Endothelial cell of umbilical vein (primary cell): ENCODE measurements at regions not wholly inside any gene's neighbourhood (a gene's known extent, or its start where the extent isn't known, plus 50 kb on each side); places are given as distances from the start of the nearest gene placed in this dataset.

Experiments used
- BruUV-seq: library from RNA; stranded (reverse); fragments of 400-500 nt; replicated peaks from 2 replicates; lab custom pipeline; 2021; lab: Mats Ljungman, UMichigan
- CTCF ChIA-PET: fragments of 300-600, 350-600 bp; sonication (Branson Sonifier 250); formaldehyde crosslinking; loops from one replicate; lab custom pipeline; 2021; ENCODE audit warnings: antibody characterized with exemption, inconsistent platforms; lab: Charles Lee
- POLR2A ChIA-PET: fragments of 300-600, 350-600 bp; sonication (Branson Sonifier 250); formaldehyde crosslinking; loops from one replicate; lab custom pipeline; 2021; ENCODE audit warnings: antibody characterized with exemption, inconsistent platforms; lab: Charles Lee
- DNase-seq: peaks from one replicate; pipeline ENCODE4 v3.0.0-alpha.2; 2011; ENCODE audit warnings: low read depth, low spot score
- FAIRE-seq: peaks from 2 replicates; lab custom pipeline; 2011; peaks lifted over from hg19 to GRCh38; lab: Jason Lieb, UNC
- H2AFZ ChIP-seq: 2 replicates; pipeline ENCODE4 v1.6.0; 2012; ENCODE audit warnings: low read depth, low read length, control low read depth, inconsistent platforms
- H3K27ac ChIP-seq: 2 replicates; pipeline ENCODE4 v1.5.1; 2011; ENCODE audit warnings: low read depth, mild to moderate bottlenecking, control low read depth, low read length, moderate library complexity; ENCODE audit not compliant: insufficient read depth
- H3K27me3 ChIP-seq, 2 experiments: 2 replicates each; pipeline versions ENCODE4 v1.6.0 to v1.6.1; 2011; ENCODE audit warnings: low read length in 2 of 2, mixed read lengths in 1 of 2; ENCODE audit not compliant: control insufficient read depth in 2 of 2, insufficient read depth in 2 of 2
- H3K36me3 ChIP-seq, 2 experiments: 2 replicates in 1 of 2; 3 replicates in 1 of 2; pipeline ENCODE4 v1.5.1; 2011; ENCODE audit warnings: low read length in 2 of 2, mild to moderate bottlenecking in 1 of 2, moderate library complexity in 1 of 2; ENCODE audit not compliant: control insufficient read depth in 2 of 2, insufficient read depth in 2 of 2; ENCODE audit errors: extremely low read depth in 1 of 2
- H3K4me1 ChIP-seq: 3 replicates; pipeline ENCODE4 v1.5.1; 2011; ENCODE audit warnings: mild to moderate bottlenecking, low read length; ENCODE audit not compliant: control insufficient read depth, insufficient read depth; ENCODE audit errors: extremely low read depth
- H3K4me2 ChIP-seq: 2 replicates; pipeline ENCODE4 v1.6.1; 2011; ENCODE audit warnings: low read length, control low read depth, mixed read lengths; ENCODE audit not compliant: insufficient read depth
- H3K4me3 ChIP-seq, 3 experiments: fragments of 200-600 bp in 1 of 3; sonication (generic), shearing (Covaris generic) in 1 of 3; replicated peaks in 1 of 3; 2 replicates each; pipeline ENCODE4 v1.5.1; 2011 to 2016; ENCODE audit warnings: control low read depth in 3 of 3, low read length in 3 of 3, mild to moderate bottlenecking in 2 of 3, inconsistent platforms in 1 of 3, low read depth in 1 of 3, moderate library complexity in 1 of 3; ENCODE audit not compliant: insufficient read depth in 1 of 3
- H3K79me2 ChIP-seq: 2 replicates; pipeline ENCODE4 v1.6.0; 2012; ENCODE audit warnings: low read length, inconsistent platforms; ENCODE audit not compliant: control insufficient read depth, insufficient read depth
- H3K9ac ChIP-seq: replicated peaks from 2 replicates; pipeline ENCODE3; 2011; ENCODE audit warnings: low read length, control low read depth; ENCODE audit not compliant: insufficient read depth; ENCODE audit errors: extremely low read depth
- H3K9me1 ChIP-seq: replicated peaks from 3 replicates; pipeline ENCODE4 v1.6.0; 2011; ENCODE audit warnings: mild to moderate bottlenecking, low read length; ENCODE audit not compliant: control insufficient read depth, insufficient read depth; ENCODE audit errors: extremely low read depth
- H3K9me3 ChIP-seq: replicated peaks from 2 replicates; pipeline ENCODE4 v1.5.1; 2012; ENCODE audit warnings: low read length, inconsistent platforms; ENCODE audit not compliant: control insufficient read depth, insufficient read depth
- H4K20me1 ChIP-seq: replicated peaks from 2 replicates; pipeline ENCODE3; 2011; ENCODE audit warnings: mild to moderate bottlenecking, low read length; ENCODE audit not compliant: control insufficient read depth, insufficient read depth; ENCODE audit errors: extremely low read depth
- CTCF ChIP-seq, 2 donors: IDR thresholded peaks; 1 replicate in 1 of 2; 2 replicates in 1 of 2; pipeline ENCODE4 v1.5.1; 2011; ENCODE audit warnings: low read length in 2 of 2, mild to moderate bottlenecking in 2 of 2, moderate library complexity in 2 of 2, control low read depth in 1 of 2, inconsistent platforms in 1 of 2, low read depth in 1 of 2; ENCODE audit not compliant: insufficient read depth in 1 of 2; ENCODE audit errors: extremely low read depth in 1 of 2
- EZH2 ChIP-seq: IDR thresholded peaks from 2 replicates; pipeline ENCODE4 v1.6.1; 2012; ENCODE audit warnings: borderline replicate concordance, low read depth, mild to moderate bottlenecking, moderate library complexity, low read length, inconsistent platforms; ENCODE audit not compliant: severe bottlenecking
- FOS ChIP-seq: IDR thresholded peaks from 2 replicates; pipeline ENCODE4 v1.6.1; 2011; ENCODE audit warnings: mild to moderate bottlenecking, low read length, moderate library complexity, borderline replicate concordance; ENCODE audit not compliant: insufficient read depth
- GATA2 ChIP-seq: IDR thresholded peaks from 2 replicates; pipeline ENCODE4 v1.7.0; 2011; ENCODE audit warnings: low read depth, mild to moderate bottlenecking, moderate library complexity, mixed read lengths, low read length; ENCODE audit not compliant: insufficient read length, insufficient read depth
- JUN ChIP-seq: IDR thresholded peaks from 2 replicates; pipeline ENCODE4 v1.6.1; 2011; ENCODE audit warnings: borderline replicate concordance, low read depth; ENCODE audit not compliant: insufficient read length, insufficient read depth
- MAX ChIP-seq: IDR thresholded peaks from 2 replicates; pipeline ENCODE4 v1.6.1; 2011; ENCODE audit not compliant: insufficient read depth, insufficient read length
- MYC ChIP-seq: IDR thresholded peaks from one replicate; pipeline ENCODE4 v1.6.1; 2011; ENCODE audit warnings: mild to moderate bottlenecking, low read depth, low read length
- POLR2A ChIP-seq: IDR thresholded peaks from 2 replicates; pipeline ENCODE4 v1.6.1; 2012; ENCODE audit warnings: low read depth, mild to moderate bottlenecking, control low read depth, low read length
- POLR2AphosphoS5 ChIP-seq: IDR thresholded peaks from 2 replicates; pipeline ENCODE4 v1.6.1; 2012; ENCODE audit warnings: low read depth, mild to moderate bottlenecking, control low read depth, low read length, moderate library complexity; ENCODE audit not compliant: insufficient read depth
- dilution Hi-C: fragments of 300-500 bp; cut with MboI; formaldehyde crosslinking; loops from one replicate; pipeline ENCODE4 v1.15.0; 2019; ENCODE audit warnings: low sequenced_read_pairs; ENCODE audit not compliant: extremely low pct_ligation_motif_present
- intact Hi-C: fragments of 100-400 bp; cut with micrococcal nuclease; formaldehyde crosslinking; loops from one replicate; pipeline ENCODE4 v1.10.0; 2022

- H3K4me1 ChIP-seq, result peaks cover 44% of the 10 kb centered on the region
- H3K4me3 ChIP-seq, result no peak overlapping the region
- no peaks in the 10 kb centered on the region for H3K79me2 ChIP-seq
- BruUV-seq, result no TSS peak
- H3K36me3 ChIP-seq, result no peaks in the 10 kb centered on the region
- peak overlapping the region; percentile 12 for H2AFZ ChIP-seq
- CTCF ChIA-PET, result no interaction called here
- FAIRE-seq (no peak), DNase-seq (peak; percentile 18)
- H3K27me3 ChIP-seq, result no peaks in the 10 kb centered on the region
- no peak overlapping the region for H3K27ac ChIP-seq
- no peak for TF ChIP-seq CTCF (IDR thresholded peaks at IDR 0.05; ENCODE audit: extremely low read depth in 1 of 2, insufficient read depth in 1 of 2, low read depth in 1 of 2, low read length in 2 of 2)
- TF ChIP-seq FOS, result no peak
- no peaks in the 10 kb centered on the region for H3K9me1 ChIP-seq
- no peaks in the 10 kb centered on the region for H3K9me3 ChIP-seq
- no peak overlapping the region for H3K4me2 ChIP-seq
- intact Hi-C loops (loop anchor here (5.0 kb wide), 2 partner anchors 86 to 166 kb away; no protein-coding TSS in a partner anchor), dilution Hi-C loops (no loop called here)
- no peaks in the 10 kb centered on the region for H4K20me1 ChIP-seq
- no peak overlapping the region for H3K9ac ChIP-seq
- POLR2A ChIA-PET, result no interaction called here
These were observed 128.0 kb upstream of the PRICKLE2 start for GRCh38 chr3:64353226-64353625.

GRCh38 chr3:64352639-64352992 is 127.3 kb upstream of the PRICKLE2 start:
- TF ChIP-seq MAX (no peak), JUN (no peak), POLR2A (no peak), MYC (no peak), EZH2 (no peak), FOS (no peak), POLR2AphosphoS5 (no peak), GATA2 (no peak), CTCF (IDR thresholded peaks at IDR 0.05; ENCODE audit: extremely low read depth in 1 of 2, insufficient read depth in 1 of 2, low read depth in 1 of 2, low read length in 2 of 2) (no peak)
- intact Hi-C loops (loop anchor here (5.0 kb wide), 2 partner anchors 85 to 165 kb away; no protein-coding TSS in a partner anchor), dilution Hi-C loops (no loop called here)
- POLR2A ChIA-PET, result no interaction called here
- H3K4me1 ChIP-seq, result peaks cover 43% of the 10 kb centered on the region
- no peaks in the 10 kb centered on the region for H3K36me3 ChIP-seq
- peak overlapping the region; percentile 62 for H2AFZ ChIP-seq
- FAIRE-seq, result no peak
- H3K4me3 ChIP-seq, result no peak overlapping the region
- DNase-seq, result no peak
- no peak overlapping the region for H3K27ac ChIP-seq
- H3K9me1 ChIP-seq, result no peaks in the 10 kb centered on the region
- no TSS peak for BruUV-seq
- H4K20me1 ChIP-seq, result no peaks in the 10 kb centered on the region
- H3K9me3 ChIP-seq, result no peaks in the 10 kb centered on the region
- H3K4me2 ChIP-seq, result no peak overlapping the region
- no peaks in the 10 kb centered on the region for H3K79me2 ChIP-seq
- no peaks in the 10 kb centered on the region for H3K27me3 ChIP-seq
- CTCF ChIA-PET, result no interaction called here
- no peak overlapping the region for H3K9ac ChIP-seq
